ENCODE measurements at regions not wholly inside any gene's neighbourhood (a gene's known extent, or its start where the extent isn't known, plus 50 kb on each side); places are given as distances from the start of the nearest gene placed in this dataset.
A peak's percentile ranks its signal among the peaks of the same experiment; 100 is the strongest.

DNA sequence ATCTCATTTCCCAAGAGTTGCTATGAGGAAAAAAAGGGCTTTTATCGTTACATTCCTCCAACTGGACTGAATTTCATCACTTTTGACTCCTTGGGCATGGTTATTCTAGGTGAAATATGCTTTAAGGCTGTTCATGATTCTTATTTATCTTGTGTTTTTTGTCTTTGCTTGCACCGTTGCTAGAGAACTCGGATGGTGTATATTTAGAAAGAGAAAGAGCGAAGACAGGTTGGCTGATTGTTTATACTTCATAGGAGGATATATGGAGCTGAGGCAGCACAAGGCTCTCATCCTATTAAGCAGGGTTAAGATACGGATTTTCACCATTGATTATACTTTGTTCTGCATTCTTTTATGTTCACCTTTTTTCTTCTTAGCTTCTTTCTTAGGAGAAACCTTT, 94.9 kb upstream of the GEMIN8 start:
- no peak for DNase-seq (ENCODE audit: low spot score)
- no peak overlapping the region for H3K27ac ChIP-seq
- TF ChIP-seq, protein P1, sequence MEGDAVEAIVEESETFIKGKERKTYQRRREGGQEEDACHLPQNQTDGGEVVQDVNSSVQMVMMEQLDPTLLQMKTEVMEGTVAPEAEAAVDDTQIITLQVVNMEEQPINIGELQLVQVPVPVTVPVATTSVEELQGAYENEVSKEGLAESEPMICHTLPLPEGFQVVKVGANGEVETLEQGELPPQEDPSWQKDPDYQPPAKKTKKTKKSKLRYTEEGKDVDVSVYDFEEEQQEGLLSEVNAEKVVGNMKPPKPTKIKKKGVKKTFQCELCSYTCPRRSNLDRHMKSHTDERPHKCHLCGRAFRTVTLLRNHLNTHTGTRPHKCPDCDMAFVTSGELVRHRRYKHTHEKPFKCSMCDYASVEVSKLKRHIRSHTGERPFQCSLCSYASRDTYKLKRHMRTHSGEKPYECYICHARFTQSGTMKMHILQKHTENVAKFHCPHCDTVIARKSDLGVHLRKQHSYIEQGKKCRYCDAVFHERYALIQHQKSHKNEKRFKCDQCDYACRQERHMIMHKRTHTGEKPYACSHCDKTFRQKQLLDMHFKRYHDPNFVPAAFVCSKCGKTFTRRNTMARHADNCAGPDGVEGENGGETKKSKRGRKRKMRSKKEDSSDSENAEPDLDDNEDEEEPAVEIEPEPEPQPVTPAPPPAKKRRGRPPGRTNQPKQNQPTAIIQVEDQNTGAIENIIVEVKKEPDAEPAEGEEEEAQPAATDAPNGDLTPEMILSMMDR (IDR thresholded peaks at IDR 0.05) = no peak
- H3K4me3 ChIP-seq = no peak overlapping the region

DNA sequence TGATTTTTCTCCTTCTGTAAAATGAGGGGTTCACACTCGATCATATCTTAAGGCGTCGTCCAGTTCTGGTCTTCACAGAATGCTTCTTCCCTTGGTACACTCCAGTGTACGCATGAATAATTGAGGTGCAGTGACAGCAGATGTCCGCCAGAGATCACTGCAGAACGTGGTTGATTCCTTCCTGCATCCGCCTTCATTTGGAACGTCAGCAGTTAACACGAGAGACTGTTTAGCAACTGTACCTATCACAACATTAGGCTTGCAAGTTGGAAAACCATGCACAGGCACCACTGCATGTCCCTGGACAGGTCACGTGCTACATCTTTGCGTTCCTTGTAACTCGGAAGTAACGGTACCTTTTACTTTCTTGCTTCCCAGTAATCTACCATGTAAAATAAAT, 66.0 kb upstream of the GEMIN8 start:
- no peak for DNase-seq (ENCODE audit: low spot score)
- Histone ChIP-seq H3K27ac (no peak overlapping the region), H3K4me3 (no peak overlapping the region)
- TF ChIP-seq, protein P1 (IDR thresholded peaks at IDR 0.05) = peak; percentile 47

DNA sequence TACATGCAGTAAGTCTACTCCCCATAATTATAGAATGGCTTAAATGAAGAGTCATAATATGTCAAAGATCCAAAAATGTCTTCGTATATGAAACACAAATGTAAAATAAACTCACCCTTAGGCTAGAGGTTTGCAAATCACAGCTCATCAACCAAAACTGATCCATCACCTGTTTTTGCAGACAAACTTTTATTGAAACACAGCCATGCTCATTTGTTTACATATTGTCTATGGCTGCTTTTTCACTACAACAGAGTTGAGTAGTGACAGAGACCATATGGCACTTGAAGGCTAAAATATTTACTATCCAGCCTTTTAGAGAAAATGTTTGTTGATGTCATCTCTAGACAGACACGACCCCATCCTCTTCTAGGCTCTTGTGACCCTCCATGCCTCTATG, 64.5 kb upstream of the GEMIN8 start:
- DNase-seq (ENCODE audit: low spot score) = no peak
- Histone ChIP-seq H3K27ac (no peak overlapping the region), H3K4me3 (no peak overlapping the region)
- TF ChIP-seq, protein P1 (IDR thresholded peaks at IDR 0.05) = no peak

DNA sequence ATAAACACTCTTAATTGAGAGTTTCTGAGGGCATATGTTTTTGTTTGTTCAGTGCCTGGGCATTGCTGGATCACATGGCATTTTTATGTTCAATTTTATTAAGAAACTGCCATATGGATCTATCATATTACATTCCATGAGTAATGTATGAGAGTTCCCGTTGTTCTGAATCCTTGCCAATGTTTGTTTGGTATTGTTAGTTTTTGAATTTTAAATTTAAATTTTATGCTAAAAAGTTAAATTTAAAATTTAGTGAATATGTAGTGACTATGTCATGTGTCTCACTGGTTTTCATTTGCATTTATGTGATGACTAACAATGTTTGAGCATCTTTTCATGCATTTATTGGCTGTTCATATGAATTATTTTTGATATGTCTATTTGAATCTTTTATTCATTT, 54.8 kb upstream of the GEMIN8 start:
- DNase-seq (ENCODE audit: low spot score) = no peak
- Histone ChIP-seq H3K27ac (no peak overlapping the region), H3K4me3 (no peak overlapping the region)

DNA sequence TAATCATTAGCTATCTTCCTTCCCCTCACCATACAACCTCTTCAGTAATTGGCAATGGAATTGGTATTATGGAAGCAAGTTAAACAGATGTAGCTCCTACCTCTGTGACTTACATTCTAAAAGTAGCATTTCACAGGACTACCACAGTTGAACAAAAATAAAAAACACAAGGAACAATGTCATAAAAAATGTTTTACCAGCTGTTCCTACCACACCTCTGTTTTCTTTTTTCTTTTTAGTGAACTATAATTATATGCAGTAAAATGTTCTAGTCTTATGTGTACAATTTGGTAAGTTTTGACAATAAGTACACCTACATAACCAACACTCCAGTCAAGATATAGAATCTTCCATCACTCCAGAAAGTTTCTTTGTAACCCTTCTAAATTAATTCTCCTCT, 54.1 kb upstream of the GEMIN8 start:
- no peak for DNase-seq (ENCODE audit: low spot score)
- TF ChIP-seq, protein P1 (IDR thresholded peaks at IDR 0.05) = no peak
- H3K4me3 ChIP-seq = no peak overlapping the region
- H3K27ac ChIP-seq = no peak overlapping the region

More for the DNA sequence above, 54.8 kb upstream of the GEMIN8 start:
- TF ChIP-seq, protein P1 (IDR thresholded peaks at IDR 0.05) = no peak

DNA sequence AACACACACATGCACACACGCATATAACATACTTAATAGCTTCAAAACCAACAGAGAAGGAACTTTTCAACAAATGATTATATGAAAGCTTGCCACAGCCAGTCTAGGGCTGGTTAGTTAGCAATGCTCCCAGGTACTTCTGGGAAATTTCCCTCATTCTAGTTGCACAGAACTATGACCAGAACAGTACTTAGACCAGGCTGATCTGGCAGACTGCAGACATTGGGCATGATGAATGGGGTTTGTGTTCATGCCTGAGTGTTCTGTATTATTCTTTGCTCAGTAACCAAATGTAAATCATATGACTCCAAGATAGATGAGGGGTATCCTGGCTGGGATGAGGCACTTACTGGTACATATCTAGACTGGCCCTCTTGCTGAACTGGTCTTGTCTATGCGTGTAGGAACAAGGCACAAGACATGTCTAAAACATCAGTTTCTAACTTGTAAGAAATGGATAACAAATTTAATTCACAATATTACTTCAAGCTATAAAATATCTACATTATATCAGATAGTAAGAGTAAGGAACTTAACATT, 50.3 kb upstream of the GEMIN8 start:
- Histone ChIP-seq H3K27ac (no peak overlapping the region), H3K4me3 (no peak overlapping the region)
- TF ChIP-seq, protein P1 (IDR thresholded peaks at IDR 0.05) = no peak
- DNase-seq (ENCODE audit: low spot score) = no peak

Data from coronary artery (tissue), 2 donors.